HL-60 (cell line): ENCODE measurements at regions not wholly inside any gene's neighbourhood (a gene's known extent, or its start where the extent isn't known, plus 50 kb on each side); places are given as distances from the start of the nearest gene placed in this dataset.

Experiments
- POLR2AphosphoS5 ChIP-seq: IDR thresholded peaks from 2 replicates; pipeline ENCODE4 v1.6.1; 2012; ENCODE audit warnings: low read depth
- SPI1 ChIP-seq: IDR thresholded peaks from 2 replicates; pipeline ENCODE4 v1.6.1; 2012; ENCODE audit warnings: low read depth, mild to moderate bottlenecking, borderline replicate concordance
- TF ChIP-seq, protein P1 (sequence below): IDR thresholded peaks from one replicate; pipeline ENCODE4 v1.5.1; 2011; ENCODE audit warnings: low read length, control low read depth, inconsistent platforms; ENCODE audit not compliant: insufficient read depth

DNA sequence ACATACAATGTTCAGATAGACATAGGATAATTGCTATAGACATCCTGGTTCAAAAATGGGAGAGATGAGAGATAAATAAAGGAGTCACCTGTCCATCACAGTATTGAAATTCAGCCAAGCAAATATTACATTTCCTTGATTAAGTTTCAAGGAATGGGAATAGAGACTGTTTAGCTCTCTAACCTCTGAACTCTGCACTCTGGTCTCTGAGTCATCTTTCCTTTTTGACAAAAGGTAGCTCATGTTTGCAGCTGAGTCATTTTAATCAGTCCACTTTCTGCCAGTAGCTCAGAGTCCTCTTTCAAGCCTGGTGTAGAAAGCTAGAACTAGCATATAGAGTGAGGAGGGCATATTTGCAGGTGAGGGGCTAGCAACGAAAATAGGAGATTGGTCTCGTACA lies 51.4 kb upstream of the GJA8 start:
- TF ChIP-seq SPI1 (no peak), POLR2AphosphoS5 (no peak)
- TF ChIP-seq, protein P1, sequence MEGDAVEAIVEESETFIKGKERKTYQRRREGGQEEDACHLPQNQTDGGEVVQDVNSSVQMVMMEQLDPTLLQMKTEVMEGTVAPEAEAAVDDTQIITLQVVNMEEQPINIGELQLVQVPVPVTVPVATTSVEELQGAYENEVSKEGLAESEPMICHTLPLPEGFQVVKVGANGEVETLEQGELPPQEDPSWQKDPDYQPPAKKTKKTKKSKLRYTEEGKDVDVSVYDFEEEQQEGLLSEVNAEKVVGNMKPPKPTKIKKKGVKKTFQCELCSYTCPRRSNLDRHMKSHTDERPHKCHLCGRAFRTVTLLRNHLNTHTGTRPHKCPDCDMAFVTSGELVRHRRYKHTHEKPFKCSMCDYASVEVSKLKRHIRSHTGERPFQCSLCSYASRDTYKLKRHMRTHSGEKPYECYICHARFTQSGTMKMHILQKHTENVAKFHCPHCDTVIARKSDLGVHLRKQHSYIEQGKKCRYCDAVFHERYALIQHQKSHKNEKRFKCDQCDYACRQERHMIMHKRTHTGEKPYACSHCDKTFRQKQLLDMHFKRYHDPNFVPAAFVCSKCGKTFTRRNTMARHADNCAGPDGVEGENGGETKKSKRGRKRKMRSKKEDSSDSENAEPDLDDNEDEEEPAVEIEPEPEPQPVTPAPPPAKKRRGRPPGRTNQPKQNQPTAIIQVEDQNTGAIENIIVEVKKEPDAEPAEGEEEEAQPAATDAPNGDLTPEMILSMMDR: no peak
